Adrenal gland (tissue), 9 donors: ENCODE measurements at regions not wholly inside any gene's neighbourhood (a gene's known extent, or its start where the extent isn't known, plus 50 kb on each side); places are given as distances from the start of the nearest gene placed in this dataset.

ENCODE experiments used
- DNase-seq, 7 donors: peaks; one replicate each; pipeline ENCODE4 v3.0.0-alpha.2; 2019 to 2020
- H3K27ac ChIP-seq, 5 donors: fragments of 200-600 bp; sonication (generic) in 4 of 5; 1 replicate in 3 of 5; 2 replicates in 2 of 5; pipeline versions ENCODE4 v1.5.1 to v1.8.0; 2016 to 2020; ENCODE audit warnings: mild to moderate bottlenecking in 1 of 5
- H3K27me3 ChIP-seq: fragments of 200-600 bp; 2 replicates; pipeline ENCODE4 v1.8.0; 2021
- H3K36me3 ChIP-seq, 2 donors: fragments of 200-600 bp; replicated peaks in 1 of 2; 1 replicate in 1 of 2; 2 replicates in 1 of 2; pipeline versions ENCODE4 v1.5.1 to v1.8.0; 2018 to 2022
- H3K4me1 ChIP-seq, 2 donors: fragments of 200-600 bp; replicated peaks in 1 of 2; 1 replicate in 1 of 2; 2 replicates in 1 of 2; pipeline versions ENCODE4 v1.5.1 to v1.8.0; 2018 to 2021
- H3K4me3 ChIP-seq, 4 donors: fragments of 200-600 bp; sonication (generic) in 3 of 4; one replicate each; pipeline ENCODE4 v1.5.1; 2016 to 2018
- H3K9me3 ChIP-seq, 3 donors: fragments of 200-600 bp; sonication (generic) in 1 of 3; replicated peaks in 1 of 3; 1 replicate in 2 of 3; 2 replicates in 1 of 3; pipeline versions ENCODE4 v1.5.1 to v1.8.0; 2016 to 2021
- POLR2A ChIP-seq, 2 donors: fragments of 450-650 bp; IDR thresholded peaks; one replicate each; pipeline ENCODE4 v1.6.1; 2017; ENCODE audit warnings: antibody characterized with exemption in 2 of 2, mild to moderate bottlenecking in 2 of 2, moderate library complexity in 1 of 2
- WGBS, 4 donors: extraction: QIAGEN DNeasy Blood & Tissue Kit in 2 of 4; methylation state at CpG; one replicate each; pipeline versions ENCODE4 v1.1.5 to v1.1.7; 2013 to 2017; 5-methylcytosine and 5-hydroxymethylcytosine counted together
- intact Hi-C, 2 donors: fragments of 100-400 bp; cut with DNase I; formaldehyde crosslinking; loops; one replicate each; pipeline versions ENCODE4 v1.14.1 to v1.15.0; 2022 to 2023
- TF ChIP-seq, protein P1 (sequence below), 6 experiments: fragments of 450-650 bp in 4 of 6; fragments of 200-600 bp in 2 of 6; sonication (generic) in 1 of 6; IDR thresholded peaks; 1 replicate in 5 of 6; 2 replicates in 1 of 6; pipeline versions ENCODE4 v1.5.1 to v1.8.0; 2016 to 2021; ENCODE audit warnings: antibody characterized with exemption in 6 of 6, mild to moderate bottlenecking in 2 of 6, moderate library complexity in 1 of 6
- donor health status: healthy with polysubstance abuse.
- donor health status: Bipolar disorder and iron deficiency.
- donor health status: DM: yes; HTN: yes; CAD: no.
- donor health status: DM: no; HTN: no; CAD: no.
- donor health status: DM: no; HTN: no; CAD: no.

- H3K27me3 ChIP-seq = no peaks in the 10 kb centered on the region
- no peaks in the 10 kb centered on the region for H3K9me3 ChIP-seq
- no peak for DNase-seq
- intact Hi-C loops = no loop called here
- no peaks in the 10 kb centered on the region for H3K36me3 ChIP-seq
- no peak for TF ChIP-seq POLR2A (IDR thresholded peaks at IDR 0.05)
- TF ChIP-seq, protein P1, sequence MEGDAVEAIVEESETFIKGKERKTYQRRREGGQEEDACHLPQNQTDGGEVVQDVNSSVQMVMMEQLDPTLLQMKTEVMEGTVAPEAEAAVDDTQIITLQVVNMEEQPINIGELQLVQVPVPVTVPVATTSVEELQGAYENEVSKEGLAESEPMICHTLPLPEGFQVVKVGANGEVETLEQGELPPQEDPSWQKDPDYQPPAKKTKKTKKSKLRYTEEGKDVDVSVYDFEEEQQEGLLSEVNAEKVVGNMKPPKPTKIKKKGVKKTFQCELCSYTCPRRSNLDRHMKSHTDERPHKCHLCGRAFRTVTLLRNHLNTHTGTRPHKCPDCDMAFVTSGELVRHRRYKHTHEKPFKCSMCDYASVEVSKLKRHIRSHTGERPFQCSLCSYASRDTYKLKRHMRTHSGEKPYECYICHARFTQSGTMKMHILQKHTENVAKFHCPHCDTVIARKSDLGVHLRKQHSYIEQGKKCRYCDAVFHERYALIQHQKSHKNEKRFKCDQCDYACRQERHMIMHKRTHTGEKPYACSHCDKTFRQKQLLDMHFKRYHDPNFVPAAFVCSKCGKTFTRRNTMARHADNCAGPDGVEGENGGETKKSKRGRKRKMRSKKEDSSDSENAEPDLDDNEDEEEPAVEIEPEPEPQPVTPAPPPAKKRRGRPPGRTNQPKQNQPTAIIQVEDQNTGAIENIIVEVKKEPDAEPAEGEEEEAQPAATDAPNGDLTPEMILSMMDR (IDR thresholded peaks at IDR 0.05) = no peak
- no peak overlapping the region for H3K27ac ChIP-seq
- WGBS, 4 donors = 63 to 71% (median 67%) methylated on average over 2 of the region's 2 CpGs
- H3K4me3 ChIP-seq = no peak overlapping the region
- H3K4me1 ChIP-seq = no peaks in the 10 kb centered on the region
Observed at GRCh38 chr9:28620661-28621060, 1047.4 kb upstream of the C9orf72 start.

- DNase-seq = no peak
- H3K36me3 ChIP-seq = no peaks in the 10 kb centered on the region
- intact Hi-C loops = no loop called here
- no peaks in the 10 kb centered on the region for H3K4me1 ChIP-seq
- no peaks in the 10 kb centered on the region for H3K9me3 ChIP-seq
- TF ChIP-seq, protein P1 (IDR thresholded peaks at IDR 0.05) = no peak
- TF ChIP-seq POLR2A (IDR thresholded peaks at IDR 0.05) = no peak
- H3K27ac ChIP-seq = no peak overlapping the region
- WGBS, 4 donors = 54 to 86% (median 84%) methylated on average over 1 of the region's 1 CpG
- H3K4me3 ChIP-seq = no peak overlapping the region
- no peaks in the 10 kb centered on the region for H3K27me3 ChIP-seq
Observed at GRCh38 chr9:28624771-28625170, 1051.5 kb upstream of the C9orf72 start.

- intact Hi-C loops = no loop called here
- DNase-seq = no peak
- TF ChIP-seq, protein P1 (IDR thresholded peaks at IDR 0.05) = no peak
- TF ChIP-seq POLR2A (IDR thresholded peaks at IDR 0.05) = no peak
- 13 to 48% (median 25%) methylated on average over 1 of the region's 1 CpG for WGBS, 4 donors
- Histone ChIP-seq H3K9me3 (no peaks in the 10 kb centered on the region), H3K4me1 (no peaks in the 10 kb centered on the region), H3K27me3 (no peaks in the 10 kb centered on the region), H3K36me3 (no peaks in the 10 kb centered on the region), H3K4me3 (no peak overlapping the region), H3K27ac (no peak overlapping the region)
Observed at GRCh38 chr9:28628031-28628430, 1054.8 kb upstream of the C9orf72 start.

GRCh38 chr9:28648723-28649122 lies 1075.4 kb upstream of the C9orf72 start:
- WGBS, 4 donors = 82 to 89% (median 86%) methylated on average over 3 of the region's 3 CpGs
- TF ChIP-seq, protein P1 (IDR thresholded peaks at IDR 0.05) = no peak
- TF ChIP-seq POLR2A (IDR thresholded peaks at IDR 0.05) = no peak

More at GRCh38 chr9:28648723-28649122, 1075.4 kb upstream of the C9orf72 start:
- intact Hi-C loops = no loop called here
- no peak for DNase-seq
- Histone ChIP-seq H3K36me3 (no peaks in the 10 kb centered on the region), H3K4me3 (no peak overlapping the region), H3K9me3 (no peaks in the 10 kb centered on the region), H3K4me1 (no peaks in the 10 kb centered on the region), H3K27ac (no peak overlapping the region), H3K27me3 (no peaks in the 10 kb centered on the region)
